ENCODE measurements at regions not wholly inside any gene's neighbourhood (a gene's known extent, or its start where the extent isn't known, plus 50 kb on each side); places are given as distances from the start of the nearest gene placed in this dataset.

- TF ChIP-seq CTCF (IDR thresholded peaks at IDR 0.05; ENCODE audit: poor library complexity) = no peak
- TF ChIP-seq EZH2 (IDR thresholded peaks at IDR 0.05; ENCODE audit: borderline replicate concordance) = no peak
- TF ChIP-seq EZH2phosphoT487 (IDR thresholded peaks at IDR 0.05; ENCODE audit: low read depth, severe bottlenecking, unreplicated experiment) = no peak
Measured at GRCh38 chr2:185473838-185474237, 264.8 kb upstream of the FSIP2 start.

Measured in hepatocyte (in vitro differentiated cells).